ENCODE measurements at regions not wholly inside any gene's neighbourhood (a gene's known extent, or its start where the extent isn't known, plus 50 kb on each side); places are given as distances from the start of the nearest gene placed in this dataset.

GRCh38 chr7:132672200-132672990 lies 96.1 kb upstream of the PLXNA4 start:
- in situ Hi-C loops (cut with MboI; ENCODE audit: low pct_ligation_motif_present in 1 of 4, low pct_unique_long_range_greater_than_20kb in 1 of 4, low sequenced_read_pairs in 3 of 4) (no loop called here), intact Hi-C loops (cut with DNase I; ENCODE audit: low total_unique reads) (no loop called here)
- DNase-seq, result no peak
- Histone ChIP-seq H3K27me3 (no peaks in the 10 kb centered on the region), H3K4me1 (no peaks in the 10 kb centered on the region), H3K4me3 (no peak overlapping the region), H3K27ac (no peak overlapping the region), H3K36me3 (no peaks in the 10 kb centered on the region), H3K9me3 (no peaks in the 10 kb centered on the region)
- TF ChIP-seq CTCF (IDR thresholded peaks at IDR 0.05) (no peak), POLR2AphosphoS5 (IDR thresholded peaks at IDR 0.05) (no peak), EP300 (IDR thresholded peaks at IDR 0.05; ENCODE audit: low read depth) (no peak), POLR2A (IDR thresholded peaks at IDR 0.05) (no peak)
- 80 to 84% methylated on average over 5 to 9 of the region's 9 CpGs for WGBS, 2 donors (ENCODE audit: low coverage in 1 of 2)

GRCh38 chr7:132666774-132667172 lies 90.5 kb upstream of the PLXNA4 start:
- Histone ChIP-seq H3K36me3 (no peaks in the 10 kb centered on the region), H3K9me3 (no peaks in the 10 kb centered on the region), H3K27ac (no peak overlapping the region), H3K27me3 (no peaks in the 10 kb centered on the region), H3K4me1 (no peaks in the 10 kb centered on the region), H3K4me3 (no peak overlapping the region)
- intact Hi-C loops (cut with DNase I; ENCODE audit: low total_unique reads) (no loop called here), in situ Hi-C loops (cut with MboI; ENCODE audit: low pct_ligation_motif_present in 1 of 4, low pct_unique_long_range_greater_than_20kb in 1 of 4, low sequenced_read_pairs in 3 of 4) (no loop called here)
- WGBS, 2 donors (ENCODE audit: low coverage in 1 of 2), result 85% methylated on average over 2 of the region's 2 CpGs; no CpG with 5 or more reads in 1 of the 2 donors
- no peak for DNase-seq
- no peak for TF ChIP-seq EP300 (IDR thresholded peaks at IDR 0.05; ENCODE audit: low read depth)
- no peak for TF ChIP-seq POLR2A (IDR thresholded peaks at IDR 0.05)
- no peak for TF ChIP-seq POLR2AphosphoS5 (IDR thresholded peaks at IDR 0.05)
- no peak for TF ChIP-seq CTCF (IDR thresholded peaks at IDR 0.05)

DNA sequence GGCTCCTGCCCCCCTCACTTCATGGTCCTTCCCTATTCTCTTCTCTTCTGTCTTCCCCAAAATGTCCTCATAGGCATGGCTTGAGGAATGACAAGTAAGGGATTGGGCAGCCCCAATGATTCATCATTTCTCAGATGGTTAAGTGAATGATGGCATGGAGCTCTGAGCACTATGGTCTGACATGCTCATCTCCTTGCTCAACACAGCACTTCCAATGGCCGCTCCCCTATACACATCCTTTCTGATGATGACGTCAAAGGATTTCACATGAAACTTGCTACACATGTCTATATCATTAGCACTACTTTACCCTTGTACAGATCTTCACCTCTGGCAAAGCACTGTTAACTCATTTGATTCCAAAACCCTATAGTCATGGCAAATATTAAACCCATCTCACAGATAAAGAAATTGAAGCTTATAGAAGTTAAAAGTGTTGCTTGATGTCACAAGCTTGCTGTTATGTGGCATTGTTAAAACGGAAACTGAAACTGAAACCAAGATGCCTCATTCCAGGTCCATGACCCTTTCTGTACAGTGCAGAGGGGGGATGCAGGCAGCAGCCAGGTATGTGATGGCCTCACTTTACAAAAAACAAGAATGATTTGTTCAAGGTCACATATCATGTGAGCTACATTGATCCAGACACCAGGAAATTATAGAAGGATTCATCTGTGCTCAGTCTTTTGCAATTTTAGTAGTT lies 90.0 kb upstream of the PLXNA4 start:
- TF ChIP-seq POLR2A (IDR thresholded peaks at IDR 0.05), result no peak
- TF ChIP-seq POLR2AphosphoS5 (IDR thresholded peaks at IDR 0.05), result no peak
- intact Hi-C loops (cut with DNase I; ENCODE audit: low total_unique reads), result no loop called here
- H3K4me1 ChIP-seq, result no peaks in the 10 kb centered on the region
- DNase-seq, result no peak
- in situ Hi-C loops (cut with MboI; ENCODE audit: low pct_ligation_motif_present in 1 of 4, low pct_unique_long_range_greater_than_20kb in 1 of 4, low sequenced_read_pairs in 3 of 4), result no loop called here
- no peaks in the 10 kb centered on the region for H3K27me3 ChIP-seq
- 64 to 79% methylated on average over 3 of the region's 3 CpGs for WGBS, 2 donors (ENCODE audit: low coverage in 1 of 2)
- H3K27ac ChIP-seq, result no peak overlapping the region
- H3K36me3 ChIP-seq, result no peaks in the 10 kb centered on the region
- H3K4me3 ChIP-seq, result no peak overlapping the region
- no peaks in the 10 kb centered on the region for H3K9me3 ChIP-seq

DNA sequence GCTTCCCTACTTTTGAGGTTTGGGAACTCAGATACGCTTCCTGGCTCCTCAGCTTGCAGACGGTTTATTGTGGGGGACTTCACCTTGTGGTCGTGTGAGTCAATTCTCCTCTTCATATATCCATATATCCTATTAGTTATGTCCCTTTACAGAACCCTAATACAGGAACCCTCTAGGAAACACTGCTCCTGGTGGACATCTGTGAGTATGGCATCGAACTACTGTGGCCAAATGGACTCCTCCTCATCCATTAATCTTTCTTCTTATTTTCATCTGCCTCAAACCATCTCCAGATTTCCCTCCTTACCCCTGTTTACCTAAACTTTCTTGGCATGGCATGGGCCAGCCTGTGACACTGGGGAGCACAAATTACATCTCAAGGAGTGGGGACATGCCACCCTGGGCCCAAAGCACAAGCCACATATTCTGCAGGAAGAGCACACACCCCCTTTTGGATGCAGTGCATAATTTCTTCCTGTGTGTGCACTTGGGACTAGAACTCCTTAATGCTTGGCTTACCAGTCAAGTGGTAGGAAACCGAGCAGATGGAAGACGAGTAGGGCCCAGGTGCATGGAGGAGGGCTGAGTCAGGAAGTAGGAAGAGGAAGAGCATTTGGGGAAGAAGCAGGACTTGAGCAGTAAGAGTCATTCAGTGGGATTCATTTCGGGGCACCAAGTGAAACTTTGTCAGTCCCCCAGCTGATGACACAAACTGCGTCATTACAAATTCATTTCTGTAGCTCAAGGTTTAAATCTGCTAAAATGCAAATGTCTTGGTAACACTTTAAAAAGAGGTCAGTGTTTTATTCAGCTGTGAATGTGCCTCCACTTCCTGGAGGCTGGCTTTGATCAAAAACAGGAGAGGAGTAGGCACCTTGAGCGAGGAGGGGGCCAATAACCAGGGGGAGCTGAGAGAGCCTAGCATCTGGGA lies 80.8 kb upstream of the PLXNA4 start:
- no peaks in the 10 kb centered on the region for H3K9me3 ChIP-seq
- H3K27ac ChIP-seq, result no peak overlapping the region
- H3K27me3 ChIP-seq, result peaks cover 4% of the 10 kb centered on the region
- in situ Hi-C loops (cut with MboI; ENCODE audit: low pct_ligation_motif_present in 1 of 4, low pct_unique_long_range_greater_than_20kb in 1 of 4, low sequenced_read_pairs in 3 of 4) (no loop called here), intact Hi-C loops (cut with DNase I; ENCODE audit: low total_unique reads) (no loop called here)
- H3K4me3 ChIP-seq, result no peak overlapping the region
- peaks cover 0 to 7% (median 0%) of the 10 kb centered on the region in 4 donors for H3K4me1 ChIP-seq
- WGBS, 2 donors (ENCODE audit: low coverage in 1 of 2), result 60 to 78% methylated on average over 4 to 9 of the region's 9 CpGs
- no peaks in the 10 kb centered on the region for H3K36me3 ChIP-seq
- TF ChIP-seq EP300 (IDR thresholded peaks at IDR 0.05; ENCODE audit: low read depth) (no peak), CTCF (IDR thresholded peaks at IDR 0.05) (peak in 3 of 5 experiments; percentile 12 to 34 (median 28))
- no peak for DNase-seq

Measured in transverse colon (tissue), 4 donors.